ENCODE measurements at regions not wholly inside any gene's neighbourhood (a gene's known extent, or its start where the extent isn't known, plus 50 kb on each side); places are given as distances from the start of the nearest gene placed in this dataset.

- TF ChIP-seq, protein P1, sequence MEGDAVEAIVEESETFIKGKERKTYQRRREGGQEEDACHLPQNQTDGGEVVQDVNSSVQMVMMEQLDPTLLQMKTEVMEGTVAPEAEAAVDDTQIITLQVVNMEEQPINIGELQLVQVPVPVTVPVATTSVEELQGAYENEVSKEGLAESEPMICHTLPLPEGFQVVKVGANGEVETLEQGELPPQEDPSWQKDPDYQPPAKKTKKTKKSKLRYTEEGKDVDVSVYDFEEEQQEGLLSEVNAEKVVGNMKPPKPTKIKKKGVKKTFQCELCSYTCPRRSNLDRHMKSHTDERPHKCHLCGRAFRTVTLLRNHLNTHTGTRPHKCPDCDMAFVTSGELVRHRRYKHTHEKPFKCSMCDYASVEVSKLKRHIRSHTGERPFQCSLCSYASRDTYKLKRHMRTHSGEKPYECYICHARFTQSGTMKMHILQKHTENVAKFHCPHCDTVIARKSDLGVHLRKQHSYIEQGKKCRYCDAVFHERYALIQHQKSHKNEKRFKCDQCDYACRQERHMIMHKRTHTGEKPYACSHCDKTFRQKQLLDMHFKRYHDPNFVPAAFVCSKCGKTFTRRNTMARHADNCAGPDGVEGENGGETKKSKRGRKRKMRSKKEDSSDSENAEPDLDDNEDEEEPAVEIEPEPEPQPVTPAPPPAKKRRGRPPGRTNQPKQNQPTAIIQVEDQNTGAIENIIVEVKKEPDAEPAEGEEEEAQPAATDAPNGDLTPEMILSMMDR (IDR thresholded peaks at IDR 0.05): no peak
- TF ChIP-seq POLR2A (IDR thresholded peaks at IDR 0.05): no peak
These were observed 181.3 kb downstream of the LYPLAL1 start for GRCh38 chr1:219354962-219355361.
